ENCODE measurements at regions not wholly inside any gene's neighbourhood (a gene's known extent, or its start where the extent isn't known, plus 50 kb on each side); places are given as distances from the start of the nearest gene placed in this dataset.

DNA sequence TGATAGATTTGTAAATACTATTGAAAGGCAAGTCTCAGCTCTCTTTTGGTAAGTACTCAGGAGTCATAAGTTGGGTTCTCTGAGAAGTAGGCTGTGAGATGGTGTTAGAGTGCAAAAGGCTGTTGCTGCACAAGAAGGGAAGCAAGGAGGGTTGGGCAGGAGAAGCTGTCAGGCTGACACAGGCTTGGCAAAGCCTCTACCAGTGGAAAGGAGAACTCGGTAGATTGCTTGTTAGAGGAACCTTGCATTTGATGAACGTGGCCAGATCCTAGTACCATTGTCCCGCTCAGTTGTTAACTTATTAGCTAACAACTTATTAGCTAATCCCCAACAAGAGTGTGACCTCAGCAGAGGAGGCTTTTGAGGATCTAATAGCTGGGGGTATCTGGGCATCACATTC is 449.3 kb upstream of the BOD1L1 start:
- H3K23me2 ChIP-seq (ENCODE audit: low read depth, low read length): no peaks in the 10 kb centered on the region; the same call in 1 of the 2 replicates
- FAIRE-seq: no peak

More for the DNA sequence above, 449.3 kb upstream of the BOD1L1 start:
- H2AFZ ChIP-seq (ENCODE audit: low read length): no peak overlapping the region
- no peak overlapping the region for H3K4me3 ChIP-seq (ENCODE audit: extremely low read depth in 1 of 4, insufficient read depth in 2 of 4, low read depth in 3 of 4, low read length in 4 of 4)
- no peak overlapping the region for H3K56ac ChIP-seq (replicated peaks; ENCODE audit: insufficient read length, low read depth, low read length)
- no peak overlapping the region for H4K8ac ChIP-seq (ENCODE audit: extremely low read depth, insufficient read depth, low read length)
- H4K91ac ChIP-seq (replicated peaks; ENCODE audit: insufficient read length, low read length): no peak overlapping the region
- H3K9ac ChIP-seq (replicated peaks in 1 of 4; ENCODE audit: extremely low read depth in 1 of 4, low read depth in 3 of 4, low read length in 3 of 4): no peak overlapping the region
- no peak overlapping the region for H2BK120ac ChIP-seq (replicated peaks; ENCODE audit: low read depth, low read length)
- no peak for DNase-seq (ENCODE audit: low read depth in 1 of 2, low spot score in 2 of 2)
- no peaks in the 10 kb centered on the region for H3K79me1 ChIP-seq (ENCODE audit: low read depth, low read length)
- H3K9me3 ChIP-seq (ENCODE audit: insufficient read depth in 2 of 2, low read depth in 1 of 2, low read length in 1 of 2): peaks cover 12 to 14% of the 10 kb centered on the region in 2 experiments; a peak in 3 of 4 replicates
- H2BK5ac ChIP-seq (ENCODE audit: low read depth, low read length): no peak overlapping the region
- no peak overlapping the region for H3K23ac ChIP-seq (ENCODE audit: insufficient read length)
- WGBS, 2 experiments (ENCODE audit: extremely low coverage in 1 of 2, insufficient coverage in 1 of 2, insufficient read length in 1 of 2, insufficient replicate concordance in 2 of 2, low coverage in 1 of 2, low lambda C conversion rate in 2 of 2, missing lambda C conversion rate in 1 of 2): 100% methylated on average over 3 of the region's 3 CpGs; no CpG with 5 or more reads in 1 of the 2 experiments
- H3K4me2 ChIP-seq (ENCODE audit: insufficient read depth in 1 of 2, low read depth in 2 of 2, low read length in 2 of 2): no peak overlapping the region
- no peaks in the 10 kb centered on the region for H3K79me2 ChIP-seq (ENCODE audit: control insufficient read depth in 1 of 2, insufficient read depth in 2 of 2, low read length in 2 of 2)
- H2BK20ac ChIP-seq (ENCODE audit: low read length): 0 out of 2 replicates have a peak overlapping the region, but pooled peaks have one; percentile 43
- no peak overlapping the region for H3K14ac ChIP-seq (ENCODE audit: insufficient read length)
- ChIA-PET CTCF (ENCODE audit: partially characterized antibody) (interaction anchor here (0.6 kb wide), 1 partner anchor 72 kb away, joined by 3 read pairs; no protein-coding TSS in a partner anchor), POLR2A (ENCODE audit: partially characterized antibody) (no interaction called here)
- no peak overlapping the region for H4K5ac ChIP-seq (ENCODE audit: insufficient read length, low read depth, low read length)
- no peaks in the 10 kb centered on the region for H3K36me3 ChIP-seq (ENCODE audit: control insufficient read depth in 2 of 4, insufficient read depth in 4 of 4, low read length in 3 of 4)
- H2AK5ac ChIP-seq (ENCODE audit: low read depth, low read length): no peak overlapping the region
- no peaks in the 10 kb centered on the region for H3K27me3 ChIP-seq (replicated peaks in 1 of 4; ENCODE audit: control insufficient read depth in 3 of 4, extremely low read depth in 1 of 4, insufficient read depth in 3 of 4, low read length in 3 of 4)
- no peak overlapping the region for H2BK15ac ChIP-seq (ENCODE audit: low read length)
- H2BK12ac ChIP-seq (ENCODE audit: low read depth, low read length): no peak overlapping the region
- no peaks in the 10 kb centered on the region for H3K4me1 ChIP-seq (replicated peaks in 1 of 4; ENCODE audit: control insufficient read depth in 3 of 4, insufficient read depth in 4 of 4, low read length in 3 of 4)
- H3K27ac ChIP-seq (ENCODE audit: low read depth, low read length): no peak overlapping the region
- TF ChIP-seq BRCA1 (IDR thresholded peaks at IDR 0.05; ENCODE audit: low read depth, low read length) (no peak), CHD1 (IDR thresholded peaks at IDR 0.05; ENCODE audit: low read depth, low read length) (no peak), GABPA (IDR thresholded peaks at IDR 0.05; ENCODE audit: borderline replicate concordance, insufficient read depth, low read length) (no peak), GTF2F1 (IDR thresholded peaks at IDR 0.05; ENCODE audit: borderline replicate concordance, low read depth, low read length) (no peak), CREB1 (IDR thresholded peaks at IDR 0.05) (no peak), TBP (IDR thresholded peaks at IDR 0.05; ENCODE audit: low read depth, low read length) (no peak), NRF1 (IDR thresholded peaks at IDR 0.05; ENCODE audit: low read depth, low read length) (no peak), HDAC6 (IDR thresholded peaks at IDR 0.05; ENCODE audit: low read depth, low read length) (no peak), POLR2A (IDR thresholded peaks at IDR 0.05; ENCODE audit: control extremely low read depth in 1 of 2, low read depth in 2 of 2, low read length in 2 of 2) (no peak), CEBPB (IDR thresholded peaks at IDR 0.05; ENCODE audit: low read depth, low read length) (no peak)
- TF ChIP-seq, protein P1, sequence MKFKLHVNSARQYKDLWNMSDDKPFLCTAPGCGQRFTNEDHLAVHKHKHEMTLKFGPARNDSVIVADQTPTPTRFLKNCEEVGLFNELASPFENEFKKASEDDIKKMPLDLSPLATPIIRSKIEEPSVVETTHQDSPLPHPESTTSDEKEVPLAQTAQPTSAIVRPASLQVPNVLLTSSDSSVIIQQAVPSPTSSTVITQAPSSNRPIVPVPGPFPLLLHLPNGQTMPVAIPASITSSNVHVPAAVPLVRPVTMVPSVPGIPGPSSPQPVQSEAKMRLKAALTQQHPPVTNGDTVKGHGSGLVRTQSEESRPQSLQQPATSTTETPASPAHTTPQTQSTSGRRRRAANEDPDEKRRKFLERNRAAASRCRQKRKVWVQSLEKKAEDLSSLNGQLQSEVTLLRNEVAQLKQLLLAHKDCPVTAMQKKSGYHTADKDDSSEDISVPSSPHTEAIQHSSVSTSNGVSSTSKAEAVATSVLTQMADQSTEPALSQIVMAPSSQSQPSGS (IDR thresholded peaks at IDR 0.05; ENCODE audit: low read length): no peak
- no peak overlapping the region for H3K18ac ChIP-seq (ENCODE audit: extremely low read depth, low read length)
- H4K20me1 ChIP-seq (replicated peaks in 1 of 2; ENCODE audit: control insufficient read depth in 1 of 2, insufficient read depth in 2 of 2, low read length in 2 of 2): no peaks in the 10 kb centered on the region
- H3K4ac ChIP-seq (replicated peaks; ENCODE audit: insufficient read length, low read depth, low read length): no peak overlapping the region

All from H1 (cell line).